GM12878 (cell line): ENCODE measurements at regions not wholly inside any gene's neighbourhood (a gene's known extent, or its start where the extent isn't known, plus 50 kb on each side); places are given as distances from the start of the nearest gene placed in this dataset.

Experiments used
- ATAC-seq: fragments of 200-7000 bp; cut with Tn5 transposase; 3 replicates; pipeline ENCODE4 v1.9.1; 2020; ENCODE audit warnings: mild to moderate bottlenecking, moderate library complexity
- BruUV-seq: library from RNA; stranded (reverse); fragments of 400-500 nt; replicated peaks from 2 replicates; lab custom pipeline; 2021; lab: Mats Ljungman, UMichigan
- CTCF ChIA-PET: fragments of 300-600 bp; sonication (Branson Sonifier 250); formaldehyde crosslinking; extraction: SDS; loops from one replicate; lab custom pipeline; 2021; ENCODE audit warnings: inconsistent platforms; lab: Yijun Ruan, JAX
- POLR2A ChIA-PET: fragments of 350-600 bp; formaldehyde crosslinking; extraction: SDS; loops from one replicate; lab custom pipeline; 2021; ENCODE audit warnings: inconsistent platforms; lab: Charles Lee
- RAD21 ChIA-PET: fragments of 300-600 bp; sonication (Branson Sonifier 250); formaldehyde crosslinking; loops from one replicate; lab custom pipeline; 2023; ENCODE audit warnings: antibody characterized with exemption; ENCODE audit not compliant: unreplicated experiment; lab: Charles Lee
- SMC1A ChIA-PET: fragments of 300-600 bp; sonication (Branson Sonifier 250); formaldehyde crosslinking; loops from one replicate; lab custom pipeline; 2023; ENCODE audit not compliant: unreplicated experiment, uncharacterized antibody; lab: Charles Lee
- DNase-seq: peaks from one replicate; pipeline ENCODE4 v3.0.0-alpha.2; 2011; ENCODE audit warnings: low read depth, low spot score
- FAIRE-seq: peaks from 3 replicates; lab custom pipeline; 2011; peaks lifted over from hg19 to GRCh38; lab: Jason Lieb, UNC
- H2AFZ ChIP-seq: 2 replicates; pipeline ENCODE4 v1.6.0; 2011; ENCODE audit warnings: low read depth, low read length, control low read depth; ENCODE audit not compliant: control insufficient read depth
- H3K27ac ChIP-seq: 2 replicates; pipeline ENCODE4 v1.5.1; 2011; ENCODE audit warnings: control low read depth; ENCODE audit not compliant: control insufficient read depth, insufficient read depth
- H3K27me3 ChIP-seq, 2 experiments: replicated peaks in 1 of 2; 2 replicates each; pipeline versions ENCODE4 v1.6.0 to v1.6.1; 2011; ENCODE audit warnings: low read length in 1 of 2; ENCODE audit not compliant: control insufficient read depth in 2 of 2, insufficient read depth in 2 of 2
- H3K36me3 ChIP-seq, 2 experiments: 2 replicates each; pipeline ENCODE4 v1.5.1; 2011; ENCODE audit warnings: low read length in 1 of 2; ENCODE audit not compliant: control insufficient read depth in 2 of 2, insufficient read depth in 2 of 2
- H3K4me1 ChIP-seq: 2 replicates; pipeline ENCODE4 v1.6.1; 2011; ENCODE audit warnings: mild to moderate bottlenecking, low read length, moderate library complexity, mixed read lengths; ENCODE audit not compliant: control insufficient read depth, insufficient read depth
- H3K4me2 ChIP-seq: 2 replicates; pipeline ENCODE4 v1.6.0; 2011; ENCODE audit warnings: control low read depth; ENCODE audit not compliant: control insufficient read depth, insufficient read depth
- H3K4me3 ChIP-seq: fragments of 200-600 bp; sonication (generic); 2 replicates; pipeline ENCODE4 v1.5.1; 2016
- H3K79me2 ChIP-seq: 2 replicates; pipeline ENCODE4 v1.6.0; 2011; ENCODE audit warnings: low read length; ENCODE audit not compliant: control insufficient read depth, insufficient read depth
- H3K9ac ChIP-seq: 2 replicates; pipeline ENCODE4 v1.8.0; 2011; ENCODE audit warnings: low read length, control low read depth, mixed read lengths; ENCODE audit not compliant: control insufficient read depth, insufficient read depth
- H3K9me3 ChIP-seq: replicated peaks from 3 replicates; pipeline ENCODE4 v1.5.1; 2011; ENCODE audit warnings: mild to moderate bottlenecking, low read length; ENCODE audit not compliant: control insufficient read depth, insufficient read depth
- H4K20me1 ChIP-seq: 2 replicates; pipeline ENCODE4 v1.6.0; 2011; ENCODE audit not compliant: control insufficient read depth, insufficient read depth
- BRCA1 ChIP-seq: IDR thresholded peaks from 2 replicates; pipeline ENCODE4 v1.6.1; 2011; ENCODE audit warnings: low read depth, low read length, improper control_type of control experiment
- CBX5 ChIP-seq: sonication (generic); IDR thresholded peaks from 2 replicates; pipeline ENCODE4 v1.6.1; 2016; ENCODE audit warnings: low read depth, moderate library complexity, mild to moderate bottlenecking, inconsistent platforms
- ELK1 ChIP-seq: IDR thresholded peaks from 2 replicates; pipeline ENCODE4 v1.6.1; 2012; ENCODE audit warnings: low read depth, low read length, improper control_type of control experiment
- FOS ChIP-seq: IDR thresholded peaks from 3 replicates; pipeline ENCODE4 v1.6.1; 2011; ENCODE audit warnings: borderline replicate concordance; ENCODE audit not compliant: insufficient read length; ENCODE audit errors: extremely low read depth
- NKRF ChIP-seq: fragments of 450-650 bp; conservative IDR thresholded peaks from 2 replicates; pipeline ENCODE4 v1.6.1; 2017; ENCODE audit warnings: mild to moderate bottlenecking, moderate library complexity
- SMAD5 ChIP-seq: IDR thresholded peaks from 2 replicates; pipeline ENCODE4 v1.6.1; 2016; ENCODE audit warnings: antibody characterized with exemption, low read depth
- WGBS: methylation state at CpG from one replicate; pipeline ENCODE4 v1.1.6; 2016; ENCODE audit warnings: low lambda C conversion rate; ENCODE audit not compliant: insufficient replicate concordance, insufficient coverage; ENCODE audit errors: missing lambda C conversion rate; 5-methylcytosine and 5-hydroxymethylcytosine counted together
- in situ Hi-C: fragments of 300-500 bp; cut with MboI; formaldehyde crosslinking; loops from 9 replicates; pipeline ENCODE4 v1.14.3; 2018; ENCODE audit warnings: mixed read lengths
- intact Hi-C: fragments of 100-400 bp; cut with micrococcal nuclease; formaldehyde crosslinking; loops from one replicate; pipeline ENCODE4 v1.14.2; 2022; ENCODE audit not compliant: unreplicated experiment
- TF ChIP-seq, protein P1 (sequence below): fragments of 450-650 bp; formaldehyde crosslinking; IDR thresholded peaks from 2 replicates; pipeline ENCODE4 v1.4.0; 2022; ENCODE audit warnings: mild to moderate bottlenecking, moderate library complexity
- TF ChIP-seq, protein P2 (sequence below): fragments of 450-650 bp; formaldehyde crosslinking; IDR thresholded peaks from 2 replicates; pipeline ENCODE4 v1.5.0; 2022; ENCODE audit warnings: mild to moderate bottlenecking, missing genetic modification characterization

DNA sequence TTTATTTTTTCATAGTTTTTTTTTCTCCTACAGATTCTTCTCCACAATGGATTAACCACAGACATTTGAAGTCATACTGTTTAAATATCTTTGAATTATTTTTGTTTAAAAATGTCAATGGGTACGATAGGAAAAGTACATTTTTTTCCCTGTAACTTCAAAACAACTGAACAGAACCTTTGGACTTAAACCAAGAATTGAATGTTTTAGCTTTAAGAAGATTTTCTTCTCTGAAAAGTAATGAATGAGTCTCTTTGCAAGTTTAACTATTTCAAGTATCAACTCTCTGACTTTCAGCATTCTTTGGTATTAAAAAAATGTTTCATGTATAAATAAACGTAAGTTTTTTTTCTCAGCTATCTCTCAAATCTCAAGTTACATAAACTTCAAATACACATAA is 364.3 kb downstream of the FBXO8 start:
- TF ChIP-seq, protein P1, sequence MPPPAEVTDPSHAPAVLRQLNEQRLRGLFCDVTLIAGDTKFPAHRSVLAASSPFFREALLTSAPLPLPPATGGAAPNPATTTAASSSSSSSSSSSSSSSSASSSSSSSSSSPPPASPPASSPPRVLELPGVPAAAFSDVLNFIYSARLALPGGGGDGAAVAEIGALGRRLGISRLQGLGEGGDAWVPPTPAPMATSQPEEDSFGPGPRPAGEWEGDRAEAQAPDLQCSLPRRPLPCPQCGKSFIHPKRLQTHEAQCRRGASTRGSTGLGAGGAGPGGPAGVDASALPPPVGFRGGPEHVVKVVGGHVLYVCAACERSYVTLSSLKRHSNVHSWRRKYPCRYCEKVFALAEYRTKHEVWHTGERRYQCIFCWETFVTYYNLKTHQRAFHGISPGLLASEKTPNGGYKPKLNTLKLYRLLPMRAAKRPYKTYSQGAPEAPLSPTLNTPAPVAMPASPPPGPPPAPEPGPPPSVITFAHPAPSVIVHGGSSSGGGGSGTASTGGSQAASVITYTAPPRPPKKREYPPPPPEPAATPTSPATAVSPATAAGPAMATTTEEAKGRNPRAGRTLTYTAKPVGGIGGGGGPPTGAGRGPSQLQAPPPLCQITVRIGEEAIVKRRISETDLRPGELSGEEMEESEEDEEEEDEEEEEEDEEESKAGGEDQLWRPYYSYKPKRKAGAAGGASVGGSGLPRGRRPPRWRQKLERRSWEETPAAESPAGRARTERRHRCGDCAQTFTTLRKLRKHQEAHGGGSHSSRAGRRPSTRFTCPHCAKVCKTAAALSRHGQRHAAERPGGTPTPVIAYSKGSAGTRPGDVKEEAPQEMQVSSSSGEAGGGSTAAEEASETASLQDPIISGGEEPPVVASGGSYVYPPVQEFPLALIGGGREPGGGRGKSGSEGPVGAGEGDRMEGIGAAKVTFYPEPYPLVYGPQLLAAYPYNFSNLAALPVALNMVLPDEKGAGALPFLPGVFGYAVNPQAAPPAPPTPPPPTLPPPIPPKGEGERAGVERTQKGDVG = no peak
- TF ChIP-seq, protein P2, sequence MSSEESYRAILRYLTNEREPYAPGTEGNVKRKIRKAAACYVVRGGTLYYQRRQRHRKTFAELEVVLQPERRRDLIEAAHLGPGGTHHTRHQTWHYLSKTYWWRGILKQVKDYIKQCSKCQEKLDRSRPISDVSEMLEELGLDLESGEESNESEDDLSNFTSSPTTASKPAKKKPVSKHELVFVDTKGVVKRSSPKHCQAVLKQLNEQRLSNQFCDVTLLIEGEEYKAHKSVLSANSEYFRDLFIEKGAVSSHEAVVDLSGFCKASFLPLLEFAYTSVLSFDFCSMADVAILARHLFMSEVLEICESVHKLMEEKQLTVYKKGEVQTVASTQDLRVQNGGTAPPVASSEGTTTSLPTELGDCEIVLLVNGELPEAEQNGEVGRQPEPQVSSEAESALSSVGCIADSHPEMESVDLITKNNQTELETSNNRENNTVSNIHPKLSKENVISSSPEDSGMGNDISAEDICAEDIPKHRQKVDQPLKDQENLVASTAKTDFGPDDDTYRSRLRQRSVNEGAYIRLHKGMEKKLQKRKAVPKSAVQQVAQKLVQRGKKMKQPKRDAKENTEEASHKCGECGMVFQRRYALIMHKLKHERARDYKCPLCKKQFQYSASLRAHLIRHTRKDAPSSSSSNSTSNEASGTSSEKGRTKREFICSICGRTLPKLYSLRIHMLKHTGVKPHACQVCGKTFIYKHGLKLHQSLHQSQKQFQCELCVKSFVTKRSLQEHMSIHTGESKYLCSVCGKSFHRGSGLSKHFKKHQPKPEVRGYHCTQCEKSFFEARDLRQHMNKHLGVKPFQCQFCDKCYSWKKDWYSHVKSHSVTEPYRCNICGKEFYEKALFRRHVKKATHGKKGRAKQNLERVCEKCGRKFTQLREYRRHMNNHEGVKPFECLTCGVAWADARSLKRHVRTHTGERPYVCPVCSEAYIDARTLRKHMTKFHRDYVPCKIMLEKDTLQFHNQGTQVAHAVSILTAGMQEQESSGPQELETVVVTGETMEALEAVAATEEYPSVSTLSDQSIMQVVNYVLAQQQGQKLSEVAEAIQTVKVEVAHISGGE (CRISPR knock-in tag) = no peak
- no peak for TF ChIP-seq SMAD5
- TF ChIP-seq CBX5 = no peak
- TF ChIP-seq FOS = no peak
- TF ChIP-seq BRCA1 = no peak
- TF ChIP-seq ELK1 = no peak
- no peak for TF ChIP-seq NKRF
- TF ChIP-seq, all 136 proteins: peak for 0
- in situ Hi-C loops = no loop called here
- Histone ChIP-seq H3K4me2 (no peak overlapping the region), H3K9me3 (no peaks in the 10 kb centered on the region), H3K27me3 (no peaks in the 10 kb centered on the region), H3K4me1 (no peaks in the 10 kb centered on the region), H3K79me2 (no peaks in the 10 kb centered on the region), H3K4me3 (no peak overlapping the region), H2AFZ (no peak overlapping the region), H3K9ac (no peak overlapping the region), H3K27ac (no peak overlapping the region), H4K20me1 (no peaks in the 10 kb centered on the region), H3K36me3 (no peaks in the 10 kb centered on the region)
- ChIA-PET CTCF (no interaction called here), RAD21 (no interaction called here), POLR2A (no interaction called here), SMC1A (no interaction called here)
- FAIRE-seq (no peak), ATAC-seq (no peak), DNase-seq (no peak)
- intact Hi-C loops = no loop called here
- 22% methylated on average over 2 of the region's 2 CpGs for WGBS
- no TSS peak for BruUV-seq
